OCI-LY1 (cell line): ENCODE measurements at regions not wholly inside any gene's neighbourhood (a gene's known extent, or its start where the extent isn't known, plus 50 kb on each side); places are given as distances from the start of the nearest gene placed in this dataset.

Source experiments
- H2AFZ ChIP-seq: fragments of 200-600 bp; sonication (generic), shearing (Covaris generic); 2 replicates; pipeline ENCODE4 v1.6.0; 2014; ENCODE audit warnings: antibody characterized with exemption, mild to moderate bottlenecking, low read length
- H3F3A ChIP-seq: fragments of 200-600 bp; sonication (generic), shearing (Covaris generic); 2 replicates; pipeline ENCODE4 v1.6.0; 2014; ENCODE audit warnings: mild to moderate bottlenecking, antibody characterized with exemption, low read length, moderate library complexity; ENCODE audit not compliant: insufficient read depth
- H3K27ac ChIP-seq: fragments of 200-600 bp; sonication (generic); 2 replicates; pipeline ENCODE4 v1.5.1; 2014; ENCODE audit warnings: low read length, mixed run types, mild to moderate bottlenecking, low read depth; ENCODE audit not compliant: poor library complexity, severe bottlenecking
- H3K27me3 ChIP-seq: fragments of 200-600 bp; sonication (generic); 2 replicates; pipeline ENCODE4 v1.6.0; 2014; ENCODE audit warnings: antibody characterized with exemption, mild to moderate bottlenecking, low read length, moderate library complexity; ENCODE audit not compliant: insufficient read depth
- H3K36me3 ChIP-seq: fragments of 200-600 bp; sonication (generic); 2 replicates; pipeline ENCODE4 v1.6.1; 2014; ENCODE audit warnings: mild to moderate bottlenecking, antibody characterized with exemption, low read length, moderate library complexity, mixed read lengths; ENCODE audit not compliant: insufficient read depth
- H3K4me1 ChIP-seq: fragments of 200-600 bp; sonication (generic); 2 replicates; pipeline ENCODE4 v1.5.1; 2014; ENCODE audit warnings: mild to moderate bottlenecking, low read length, moderate library complexity; ENCODE audit not compliant: insufficient read depth, severe bottlenecking
- H3K4me2 ChIP-seq: fragments of 200-600 bp; sonication (generic), shearing (Covaris generic); 2 replicates; pipeline ENCODE4 v1.6.1; 2014; ENCODE audit warnings: low read length
- H3K4me3 ChIP-seq: fragments of 200-600 bp; sonication (generic); 2 replicates; pipeline ENCODE4 v1.5.1; 2014; ENCODE audit warnings: low read length, low read depth, mild to moderate bottlenecking, mixed read lengths; ENCODE audit not compliant: poor library complexity, severe bottlenecking
- H3K79me2 ChIP-seq: fragments of 200-600 bp; shearing (Covaris generic); 2 replicates; pipeline ENCODE4 v1.6.1; 2016; ENCODE audit warnings: mixed run types, low read length, mixed read lengths; ENCODE audit not compliant: insufficient read depth
- H3K9ac ChIP-seq: fragments of 200-600 bp; sonication (generic), shearing (Covaris generic); 2 replicates; pipeline ENCODE4 v1.6.1; 2014; ENCODE audit warnings: mild to moderate bottlenecking, low read length, mixed read lengths
- H3K9me2 ChIP-seq: fragments of 200-600 bp; sonication (generic), shearing (Covaris generic); 2 replicates; pipeline ENCODE4 v1.6.1; 2014; ENCODE audit warnings: low read depth, mild to moderate bottlenecking, low read length, mixed read lengths
- H3K9me3 ChIP-seq: fragments of 200-600 bp; shearing (Covaris generic); 2 replicates; pipeline ENCODE4 v1.6.1; 2014; ENCODE audit warnings: low read length, mixed read lengths
- H4K20me1 ChIP-seq: fragments of 200-600 bp; sonication (generic), shearing (Covaris generic); 2 replicates; pipeline ENCODE4 v1.6.0; 2016; ENCODE audit warnings: mild to moderate bottlenecking, low read length; ENCODE audit not compliant: insufficient read depth
- EZH2 ChIP-seq: fragments of 200-600 bp; sonication (generic), shearing (Covaris generic); IDR thresholded peaks from 2 replicates; pipeline ENCODE4 v1.8.0; 2017; ENCODE audit warnings: borderline replicate concordance, mixed run types, mild to moderate bottlenecking, antibody characterized with exemption, low read length, moderate library complexity, mixed read lengths
- TF ChIP-seq, protein P1 (sequence below): fragments of 200-600 bp; sonication (generic), shearing (Covaris generic); IDR thresholded peaks from 2 replicates; pipeline ENCODE4 v1.5.1; 2017; ENCODE audit warnings: mild to moderate bottlenecking, antibody characterized with exemption, low read length, moderate library complexity, mixed read lengths

DNA sequence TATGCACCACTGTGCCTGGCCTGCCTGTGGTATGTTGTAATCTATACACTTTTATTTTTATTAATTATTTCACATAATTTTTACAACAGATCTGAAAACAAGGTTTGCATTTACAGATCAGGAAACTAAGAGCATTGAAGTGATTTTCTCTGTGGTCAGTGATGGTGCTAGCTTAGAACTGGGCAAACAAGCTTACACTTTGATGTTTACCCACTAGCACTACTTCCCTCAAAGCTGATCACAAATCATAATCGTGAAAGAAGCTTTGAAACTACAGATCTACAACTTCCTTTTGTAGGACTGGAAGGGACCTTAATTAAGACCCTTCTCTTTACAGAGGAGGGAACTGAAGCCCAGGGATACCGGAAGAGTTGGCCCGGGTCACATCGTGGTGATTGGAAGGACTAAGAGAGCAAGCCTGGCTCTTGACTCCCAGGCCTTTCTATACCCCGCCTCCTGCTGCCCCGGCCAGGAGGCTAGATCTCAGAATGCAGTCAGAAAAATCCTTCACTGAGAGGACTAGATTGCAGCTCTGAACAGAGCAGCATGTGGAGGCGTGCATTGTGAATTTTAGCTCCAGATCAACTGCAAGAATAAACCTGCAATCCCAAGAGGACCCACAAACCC lies 93.7 kb upstream of the ZNF827 start:
- H3K79me2 ChIP-seq = no peaks in the 10 kb centered on the region
- H3K4me1 ChIP-seq = peaks cover 34% of the 10 kb centered on the region
- no peak overlapping the region for H3K4me3 ChIP-seq
- H2AFZ ChIP-seq = no peak overlapping the region
- H3K9ac ChIP-seq = no peak overlapping the region; the same call in 1 of the 2 replicates
- H3K9me3 ChIP-seq = no peaks in the 10 kb centered on the region
- no peaks in the 10 kb centered on the region for H3K36me3 ChIP-seq
- no peaks in the 10 kb centered on the region for H3K27me3 ChIP-seq
- no peaks in the 10 kb centered on the region for H3K9me2 ChIP-seq
- H3F3A ChIP-seq = no peaks in the 10 kb centered on the region
- H3K27ac ChIP-seq = no peak overlapping the region
- H4K20me1 ChIP-seq = no peaks in the 10 kb centered on the region
- H3K4me2 ChIP-seq = no peak overlapping the region; the same call in 1 of the 2 replicates
- TF ChIP-seq, protein P1, sequence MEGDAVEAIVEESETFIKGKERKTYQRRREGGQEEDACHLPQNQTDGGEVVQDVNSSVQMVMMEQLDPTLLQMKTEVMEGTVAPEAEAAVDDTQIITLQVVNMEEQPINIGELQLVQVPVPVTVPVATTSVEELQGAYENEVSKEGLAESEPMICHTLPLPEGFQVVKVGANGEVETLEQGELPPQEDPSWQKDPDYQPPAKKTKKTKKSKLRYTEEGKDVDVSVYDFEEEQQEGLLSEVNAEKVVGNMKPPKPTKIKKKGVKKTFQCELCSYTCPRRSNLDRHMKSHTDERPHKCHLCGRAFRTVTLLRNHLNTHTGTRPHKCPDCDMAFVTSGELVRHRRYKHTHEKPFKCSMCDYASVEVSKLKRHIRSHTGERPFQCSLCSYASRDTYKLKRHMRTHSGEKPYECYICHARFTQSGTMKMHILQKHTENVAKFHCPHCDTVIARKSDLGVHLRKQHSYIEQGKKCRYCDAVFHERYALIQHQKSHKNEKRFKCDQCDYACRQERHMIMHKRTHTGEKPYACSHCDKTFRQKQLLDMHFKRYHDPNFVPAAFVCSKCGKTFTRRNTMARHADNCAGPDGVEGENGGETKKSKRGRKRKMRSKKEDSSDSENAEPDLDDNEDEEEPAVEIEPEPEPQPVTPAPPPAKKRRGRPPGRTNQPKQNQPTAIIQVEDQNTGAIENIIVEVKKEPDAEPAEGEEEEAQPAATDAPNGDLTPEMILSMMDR = no peak
- TF ChIP-seq EZH2 = no peak

DNA sequence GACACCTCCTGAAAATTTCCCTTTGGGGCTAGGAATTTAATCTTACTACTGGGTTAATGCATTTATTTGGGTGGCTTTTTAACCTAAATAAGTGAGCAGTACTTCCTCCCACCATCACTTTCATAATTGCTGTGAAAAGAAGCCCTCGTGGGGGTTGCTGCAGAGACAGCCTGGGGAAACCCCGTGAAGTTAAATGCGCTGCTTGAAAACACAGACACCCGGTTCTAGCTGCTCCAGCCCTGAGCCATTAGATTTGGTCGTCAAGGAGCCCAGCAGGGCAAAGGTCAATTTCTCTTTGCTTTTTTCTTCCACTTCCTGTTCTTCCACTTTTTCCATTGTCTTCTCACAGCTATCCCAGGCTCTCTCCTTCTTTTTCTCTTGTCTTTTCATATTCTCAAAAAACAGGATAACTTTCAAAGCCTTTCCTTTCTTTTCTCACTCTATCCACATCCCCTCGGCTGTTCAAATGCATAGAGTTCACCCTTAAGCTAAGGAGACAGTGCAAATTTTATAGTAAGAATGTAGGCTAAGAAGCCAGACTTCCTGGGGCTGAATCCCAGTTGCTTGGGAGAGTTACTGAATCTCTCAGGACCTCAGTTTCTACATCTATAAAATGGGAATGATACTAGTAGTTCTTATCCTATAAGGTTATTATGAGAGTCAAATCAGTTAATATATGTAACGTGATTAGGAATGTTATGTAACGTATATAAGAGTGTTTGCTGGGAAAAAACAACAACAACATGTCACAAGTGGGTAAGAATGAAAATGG lies 91.5 kb upstream of the ZNF827 start:
- H3K27ac ChIP-seq = no peak overlapping the region
- peak overlapping the region; percentile 16 for H3K4me3 ChIP-seq
- H3K27me3 ChIP-seq = no peaks in the 10 kb centered on the region
- H3K9ac ChIP-seq = no peak overlapping the region; the same call in 1 of the 2 replicates
- no peaks in the 10 kb centered on the region for H3K9me2 ChIP-seq
- H3K4me1 ChIP-seq = peaks cover 34% of the 10 kb centered on the region
- TF ChIP-seq, protein P1 = no peak
- TF ChIP-seq EZH2 = no peak
- H3K4me2 ChIP-seq = peak overlapping the region; percentile 39; the same call in 1 of the 2 replicates
- H3F3A ChIP-seq = no peaks in the 10 kb centered on the region
- no peaks in the 10 kb centered on the region for H4K20me1 ChIP-seq
- H3K9me3 ChIP-seq = no peaks in the 10 kb centered on the region
- no peaks in the 10 kb centered on the region for H3K36me3 ChIP-seq
- H2AFZ ChIP-seq = no peak overlapping the region
- H3K79me2 ChIP-seq = no peaks in the 10 kb centered on the region

DNA sequence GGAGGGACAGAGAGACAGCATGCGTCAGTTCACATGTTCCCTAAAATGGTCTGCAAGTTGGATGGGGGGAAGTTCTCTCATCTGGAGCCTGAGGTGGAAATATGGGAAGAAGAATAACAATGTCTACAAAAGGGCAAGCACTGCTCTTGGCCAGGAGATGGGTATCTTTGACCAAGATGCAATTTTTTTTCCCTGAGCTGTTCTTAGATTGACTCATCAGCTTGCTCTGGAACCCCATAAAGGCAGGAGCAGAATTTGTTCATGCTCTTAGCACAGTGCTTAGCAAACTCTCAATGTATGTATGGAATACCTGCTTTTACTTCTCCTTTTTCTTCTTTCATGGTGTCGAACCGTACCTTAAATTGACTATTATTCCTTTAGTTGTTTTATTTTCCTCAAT lies 90.5 kb upstream of the ZNF827 start:
- Histone ChIP-seq H3K4me2 (no peak overlapping the region), H3F3A (no peaks in the 10 kb centered on the region), H2AFZ (no peak overlapping the region), H3K36me3 (no peaks in the 10 kb centered on the region), H4K20me1 (no peaks in the 10 kb centered on the region), H3K9me3 (no peaks in the 10 kb centered on the region), H3K27ac (no peak overlapping the region), H3K79me2 (no peaks in the 10 kb centered on the region), H3K9me2 (no peaks in the 10 kb centered on the region), H3K4me1 (peaks cover 34% of the 10 kb centered on the region), H3K27me3 (no peaks in the 10 kb centered on the region), H3K9ac (no peak overlapping the region), H3K4me3 (no peak overlapping the region)
- TF ChIP-seq, protein P1 = no peak
- no peak for TF ChIP-seq EZH2
